Esophagus (tissue), 2 donors: ENCODE measurements at regions not wholly inside any gene's neighbourhood (a gene's known extent, or its start where the extent isn't known, plus 50 kb on each side); places are given as distances from the start of the nearest gene placed in this dataset.
"Not testable (repeated sequence)": the region's sequence is repeated elsewhere in the genome, so short reads cannot be mapped to it uniquely, and the experiment has no call there.

ENCODE experiments used
- H3K27ac ChIP-seq, 2 donors: one replicate each; pipeline ENCODE4 v1.5.1; 2013; ENCODE audit warnings: low read depth in 2 of 2, mild to moderate bottlenecking in 2 of 2, inconsistent platforms in 1 of 2, low read length in 1 of 2, moderate library complexity in 1 of 2
- H3K27me3 ChIP-seq, 2 donors: one replicate each; pipeline ENCODE4 v1.6.1; 2013; ENCODE audit warnings: low read length in 2 of 2, control low read depth in 1 of 2, mild to moderate bottlenecking in 1 of 2; ENCODE audit not compliant: insufficient read depth in 2 of 2, control insufficient read depth in 1 of 2
- H3K36me3 ChIP-seq, 2 donors: one replicate each; pipeline ENCODE4 v1.6.1; 2013; ENCODE audit warnings: low read length in 1 of 2; ENCODE audit not compliant: control insufficient read depth in 2 of 2, insufficient read depth in 2 of 2
- H3K4me1 ChIP-seq, 2 donors: one replicate each; pipeline ENCODE4 v1.6.1; 2013; ENCODE audit warnings: low read length in 1 of 2; ENCODE audit not compliant: control insufficient read depth in 2 of 2, insufficient read depth in 2 of 2
- H3K4me3 ChIP-seq, 2 donors: one replicate each; pipeline ENCODE4 v1.5.1; 2013; ENCODE audit warnings: low read length in 2 of 2, mild to moderate bottlenecking in 2 of 2, low read depth in 1 of 2, moderate library complexity in 1 of 2
- H3K9me3 ChIP-seq, 2 donors: one replicate each; pipeline ENCODE4 v1.6.1; 2013; ENCODE audit warnings: mild to moderate bottlenecking in 2 of 2, low read depth in 1 of 2, low read length in 1 of 2, moderate library complexity in 1 of 2; ENCODE audit not compliant: control insufficient read depth in 2 of 2, insufficient read depth in 1 of 2
- WGBS, 2 donors: extraction: QIAGEN DNeasy Blood & Tissue Kit; methylation state at CpG; one replicate each; pipeline ENCODE4 v1.1.7; 2013; 5-methylcytosine and 5-hydroxymethylcytosine counted together
- donor health status: healthy with polysubstance abuse.
- donor health status: Bipolar disorder and iron deficiency.

- Histone ChIP-seq H3K27me3 (no peaks in the 10 kb centered on the region), H3K36me3 (no peaks in the 10 kb centered on the region), H3K9me3 (no peaks in the 10 kb centered on the region), H3K27ac (no peak overlapping the region), H3K4me1 (no peaks in the 10 kb centered on the region), H3K4me3 (no peak overlapping the region)
Observed at GRCh38 chr13:70789751-70790150, 681.5 kb upstream of the KLHL1 start.

- Histone ChIP-seq H3K27ac (no peak overlapping the region), H3K9me3 (no peaks in the 10 kb centered on the region), H3K27me3 (no peaks in the 10 kb centered on the region), H3K4me3 (no peak overlapping the region), H3K4me1 (no peaks in the 10 kb centered on the region), H3K36me3 (no peaks in the 10 kb centered on the region)
- 68 to 79% methylated on average over 3 of the region's 3 CpGs for WGBS, 2 donors
Observed at GRCh38 chr13:70788074-70788473, 679.8 kb upstream of the KLHL1 start.

GRCh38 chr13:70784207-70784989 is 676.1 kb upstream of the KLHL1 start:
- H3K4me3 ChIP-seq, result no peak overlapping the region
- H3K9me3 ChIP-seq, result no peaks in the 10 kb centered on the region
- H3K36me3 ChIP-seq, result no peaks in the 10 kb centered on the region
- no peaks in the 10 kb centered on the region for H3K4me1 ChIP-seq
- 80 to 82% methylated on average over 3 of the region's 3 CpGs for WGBS, 2 donors
- no peak overlapping the region for H3K27ac ChIP-seq
- H3K27me3 ChIP-seq, result no peaks in the 10 kb centered on the region

GRCh38 chr13:70769817-70770216 is 661.6 kb upstream of the KLHL1 start:
- 49 to 58% methylated on average over 1 of the region's 1 CpG for WGBS, 2 donors
- Histone ChIP-seq H3K27ac (no peak overlapping the region), H3K27me3 (no peaks in the 10 kb centered on the region), H3K4me1 (no peaks in the 10 kb centered on the region), H3K4me3 (no peak overlapping the region), H3K36me3 (no peaks in the 10 kb centered on the region), H3K9me3 (no peaks in the 10 kb centered on the region)

- Histone ChIP-seq H3K4me3 (no peak overlapping the region), H3K27ac (no peak overlapping the region), H3K27me3 (no peaks in the 10 kb centered on the region), H3K9me3 (peaks cover 0 to 2% of the 10 kb centered on the region in 2 donors), H3K4me1 (no peaks in the 10 kb centered on the region), H3K36me3 (no peaks in the 10 kb centered on the region)
- 83 to 90% methylated on average over 4 of the region's 4 CpGs for WGBS, 2 donors
Observed at GRCh38 chr13:70758932-70759331, 650.7 kb upstream of the KLHL1 start.

- no peaks in the 10 kb centered on the region for H3K36me3 ChIP-seq
- H3K27ac ChIP-seq, result no peak overlapping the region
- H3K9me3 ChIP-seq, result peaks cover 0 to 2% of the 10 kb centered on the region in 2 donors
- H3K4me3 ChIP-seq, result no peak overlapping the region
- no peaks in the 10 kb centered on the region for H3K27me3 ChIP-seq
- H3K4me1 ChIP-seq, result no peaks in the 10 kb centered on the region
Observed at GRCh38 chr13:70756088-70756487, 647.8 kb upstream of the KLHL1 start.

GRCh38 chr13:70755456-70755855 is 647.2 kb upstream of the KLHL1 start:
- no peak overlapping the region for H3K4me3 ChIP-seq

GRCh38 chr13:70747262-70747661 is 639.0 kb upstream of the KLHL1 start:
- H3K9me3 ChIP-seq, result no peaks in the 10 kb centered on the region
- H3K36me3 ChIP-seq, result no peaks in the 10 kb centered on the region
- no peaks in the 10 kb centered on the region for H3K4me1 ChIP-seq
- H3K4me3 ChIP-seq, result no peak overlapping the region
- no peak overlapping the region for H3K27ac ChIP-seq
- H3K27me3 ChIP-seq, result no peaks in the 10 kb centered on the region

More at GRCh38 chr13:70755456-70755855, 647.2 kb upstream of the KLHL1 start:
- Histone ChIP-seq H3K27me3 (no peaks in the 10 kb centered on the region), H3K9me3 (no peaks in the 10 kb centered on the region), H3K36me3 (no peaks in the 10 kb centered on the region), H3K27ac (no peak overlapping the region), H3K4me1 (no peaks in the 10 kb centered on the region)
- 41 to 46% methylated on average over 4 of the region's 4 CpGs for WGBS, 2 donors

GRCh38 chr13:70746469-70746868 is 638.2 kb upstream of the KLHL1 start:
- WGBS, 2 donors, result 96% methylated on average over 6 of the region's 6 CpGs
- not testable (repeated sequence) for H3K4me3 ChIP-seq, H3K36me3 ChIP-seq, H3K4me1 ChIP-seq, H3K27me3 ChIP-seq, H3K9me3 ChIP-seq, H3K27ac ChIP-seq

- Histone ChIP-seq H3K4me3 (no peak overlapping the region), H3K36me3 (no peaks in the 10 kb centered on the region)
Observed at GRCh38 chr13:70736622-70737317, 628.5 kb upstream of the KLHL1 start.

More at GRCh38 chr13:70736622-70737317, 628.5 kb upstream of the KLHL1 start:
- H3K4me1 ChIP-seq, result no peaks in the 10 kb centered on the region
- WGBS, 2 donors, result 82 to 83% methylated on average over 1 of the region's 1 CpG
- no peaks in the 10 kb centered on the region for H3K27me3 ChIP-seq
- H3K9me3 ChIP-seq, result no peaks in the 10 kb centered on the region
- H3K27ac ChIP-seq, result no peak overlapping the region
